CD14-positive monocyte (primary cell): ENCODE measurements at regions not wholly inside any gene's neighbourhood (a gene's known extent, or its start where the extent isn't known, plus 50 kb on each side); places are given as distances from the start of the nearest gene placed in this dataset.
"Not testable (repeated sequence)": the region's sequence is repeated elsewhere in the genome, so short reads cannot be mapped to it uniquely, and the experiment has no call there.

Source experiments
- DNase-seq, 3 donors: peaks; one replicate each; pipeline ENCODE4 v3.0.0-alpha.2; 2011 to 2022
- H2AFZ ChIP-seq: 2 replicates; pipeline ENCODE4 v1.6.0; 2012; ENCODE audit warnings: mild to moderate bottlenecking, low read depth, low read length, inconsistent platforms; ENCODE audit not compliant: insufficient read depth, poor library complexity, severe bottlenecking
- H3K27ac ChIP-seq, 2 donors: 1 replicate in 1 of 2; 2 replicates in 1 of 2; pipeline ENCODE4 v1.5.1; 2012 to 2013; ENCODE audit warnings: low read length in 2 of 2, control low read depth in 1 of 2, inconsistent platforms in 1 of 2, low read depth in 1 of 2, mild to moderate bottlenecking in 1 of 2
- H3K27me3 ChIP-seq, 2 donors: one replicate each; pipeline versions ENCODE4 v1.6.0 to v1.6.1; 2011 to 2013; ENCODE audit warnings: low read length in 2 of 2; ENCODE audit not compliant: control insufficient read depth in 2 of 2, insufficient read depth in 2 of 2
- H3K36me3 ChIP-seq, 2 donors: replicated peaks in 1 of 2; 1 replicate in 1 of 2; 2 replicates in 1 of 2; pipeline versions ENCODE4 v1.5.1 to v1.6.1; 2012 to 2013; ENCODE audit warnings: low read length in 2 of 2, control low read depth in 1 of 2, inconsistent platforms in 1 of 2, mild to moderate bottlenecking in 1 of 2; ENCODE audit not compliant: insufficient read depth in 2 of 2, control insufficient read depth in 1 of 2
- H3K4me1 ChIP-seq, 2 donors: 1 replicate in 1 of 2; 2 replicates in 1 of 2; pipeline versions ENCODE4 v1.5.1 to v1.6.1; 2012 to 2013; ENCODE audit warnings: low read length in 2 of 2, control low read depth in 1 of 2, inconsistent platforms in 1 of 2, mild to moderate bottlenecking in 1 of 2, moderate library complexity in 1 of 2; ENCODE audit not compliant: insufficient read depth in 2 of 2, control insufficient read depth in 1 of 2
- H3K4me2 ChIP-seq: replicated peaks from 2 replicates; pipeline ENCODE3; 2012; ENCODE audit warnings: low read length, moderate library complexity, mild to moderate bottlenecking; ENCODE audit not compliant: poor library complexity, severe bottlenecking; ENCODE audit errors: extremely low read depth
- H3K4me3 ChIP-seq, 3 experiments: fragments of 200-600 bp in 1 of 3; sonication (generic) in 1 of 3; replicated peaks in 1 of 3; 1 replicate in 2 of 3; 2 replicates in 1 of 3; pipeline ENCODE4 v1.5.1; 2011 to 2013; ENCODE audit warnings: low read length in 3 of 3, mild to moderate bottlenecking in 3 of 3, control low read depth in 2 of 3, low read depth in 2 of 3, inconsistent platforms in 1 of 3, moderate library complexity in 1 of 3
- H3K79me2 ChIP-seq: 2 replicates; pipeline ENCODE4 v1.6.0; 2012; ENCODE audit warnings: mild to moderate bottlenecking, control low read depth, inconsistent platforms, low read length, moderate library complexity; ENCODE audit not compliant: insufficient read depth
- H3K9ac ChIP-seq: 2 replicates; pipeline ENCODE4 v1.6.0; 2017; ENCODE audit warnings: low read length, mild to moderate bottlenecking; ENCODE audit not compliant: insufficient read depth, poor library complexity, severe bottlenecking
- H3K9me3 ChIP-seq, 2 donors: replicated peaks in 1 of 2; 1 replicate in 1 of 2; 2 replicates in 1 of 2; pipeline versions ENCODE4 v1.5.1 to v1.6.1; 2012 to 2013; ENCODE audit warnings: low read length in 2 of 2, control low read depth in 1 of 2; ENCODE audit not compliant: control insufficient read depth in 1 of 2, insufficient read depth in 1 of 2
- H4K20me1 ChIP-seq: 2 replicates; pipeline ENCODE4 v1.6.0; 2012; ENCODE audit warnings: mild to moderate bottlenecking, low read length, control low read depth, moderate library complexity; ENCODE audit not compliant: insufficient read depth
- H3K27ac Mint-ChIP-seq, 7 donors: one replicate each; pipeline ENCODE4 v1.8.0; 2020; ENCODE audit warnings: mild to moderate bottlenecking in 7 of 7, mixed read lengths in 7 of 7, moderate library complexity in 6 of 7, inconsistent platforms in 2 of 7
- H3K27me3 Mint-ChIP-seq, 3 donors: one replicate each; pipeline ENCODE4 v1.8.0; 2021 to 2022; ENCODE audit warnings: low read depth in 3 of 3, mild to moderate bottlenecking in 3 of 3, mixed read lengths in 3 of 3, moderate library complexity in 3 of 3, inconsistent platforms in 1 of 3
- H3K36me3 Mint-ChIP-seq, 2 donors: one replicate each; pipeline ENCODE4 v1.8.0; 2020; ENCODE audit warnings: mixed read lengths in 2 of 2, inconsistent platforms in 1 of 2, mild to moderate bottlenecking in 1 of 2
- H3K4me1 Mint-ChIP-seq: one replicate; pipeline ENCODE4 v1.8.0; 2020; ENCODE audit warnings: mild to moderate bottlenecking, mixed read lengths
- H3K4me3 Mint-ChIP-seq, 2 donors: one replicate each; pipeline ENCODE4 v1.8.0; 2020; ENCODE audit warnings: mild to moderate bottlenecking in 2 of 2, mixed read lengths in 2 of 2, moderate library complexity in 1 of 2
- H3K9me3 Mint-ChIP-seq, 7 donors: one replicate each; pipeline ENCODE4 v1.8.0; 2020 to 2022; ENCODE audit warnings: mixed read lengths in 7 of 7, mild to moderate bottlenecking in 6 of 7, moderate library complexity in 6 of 7, inconsistent platforms in 2 of 7
- CTCF ChIP-seq: fragments of 200-600 bp; IDR thresholded peaks from one replicate; pipeline ENCODE4 v1.8.0; 2022; ENCODE audit warnings: antibody characterized with exemption, mild to moderate bottlenecking
- WGBS: methylation state at CpG from one replicate; pipeline ENCODE4 v1.1.5; 2013; ENCODE audit warnings: missing lambda C conversion rate; ENCODE audit not compliant: insufficient coverage; 5-methylcytosine and 5-hydroxymethylcytosine counted together
- intact Hi-C, 2 donors: fragments of 100-400 bp; cut with micrococcal nuclease; formaldehyde crosslinking; loops; one replicate each; pipeline versions ENCODE4 v1.15.0 to v1.15.1; 2023

DNA sequence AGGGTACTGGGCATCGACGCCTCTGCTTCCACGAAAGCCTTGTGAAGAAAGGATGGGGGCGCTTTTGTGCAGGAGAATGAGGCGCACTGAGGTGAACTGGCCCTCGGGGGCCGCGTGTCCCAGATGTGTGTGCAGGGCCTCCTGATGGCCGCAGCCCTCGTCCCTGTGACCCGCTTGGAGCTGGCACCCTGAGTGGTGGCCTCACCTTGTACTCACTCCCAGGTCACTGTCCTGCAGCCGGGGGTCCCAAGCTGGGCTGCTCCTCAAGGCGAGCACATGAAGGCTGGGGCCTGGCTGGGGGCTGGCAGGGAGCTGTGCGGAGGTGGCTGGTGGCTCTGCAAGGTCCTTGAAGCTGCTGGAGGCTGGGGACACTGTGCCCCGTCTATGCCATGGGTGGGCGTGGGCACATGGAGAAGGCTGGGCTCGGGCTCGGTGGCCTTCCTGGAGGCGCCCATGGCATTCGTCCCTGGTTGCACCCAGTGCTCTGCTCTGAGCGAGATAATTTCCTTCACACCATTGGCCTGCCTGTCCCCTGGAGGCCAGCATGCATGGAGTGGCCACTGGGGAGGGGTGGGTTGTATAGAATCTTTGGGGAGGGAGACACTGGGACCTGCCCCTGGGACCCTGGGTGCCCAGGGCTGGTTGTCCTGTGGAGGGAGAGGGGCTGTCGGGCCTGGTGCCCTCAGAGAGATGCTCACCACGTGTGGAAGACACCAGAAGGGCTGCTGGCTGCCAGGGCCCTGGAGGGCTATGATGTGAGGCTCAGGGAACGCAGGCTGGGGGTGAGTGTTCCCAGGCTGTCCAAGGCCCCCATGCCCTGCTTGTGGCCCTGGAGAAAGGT lies 79.3 kb downstream of the TMEM121 start:
- WGBS: 89% methylated on average over 22 of the region's 24 CpGs
- H3K27ac ChIP-seq: no peak overlapping the region
- TF ChIP-seq CTCF: no peak
- no peak overlapping the region for H3K4me3 ChIP-seq
- no peak overlapping the region for H3K4me2 ChIP-seq
- H3K79me2 ChIP-seq: no peaks in the 10 kb centered on the region
- H3K4me3 Mint-ChIP-seq: no peak overlapping the region
- intact Hi-C loops: loop anchor here in 1 of 2 donors (5.0 kb wide), 1 partner anchor 47 kb away; no protein-coding TSS in a partner anchor
- H3K36me3 Mint-ChIP-seq: no peaks in the 10 kb centered on the region
- H2AFZ ChIP-seq: no peak overlapping the region
- H3K36me3 ChIP-seq: no peaks in the 10 kb centered on the region
- H3K9me3 ChIP-seq: no peaks in the 10 kb centered on the region
- no peak overlapping the region for H3K9ac ChIP-seq
- H3K27me3 ChIP-seq: no peaks in the 10 kb centered on the region
- DNase-seq: peak in 1 of 3 donors; percentile 12
- peaks cover 0 to 3% (median 0%) of the 10 kb centered on the region in 3 donors for H3K27me3 Mint-ChIP-seq
- no peak overlapping the region for H3K27ac Mint-ChIP-seq
- no peaks in the 10 kb centered on the region for H3K4me1 ChIP-seq
- peaks cover 5% of the 10 kb centered on the region for H3K4me1 Mint-ChIP-seq
- H4K20me1 ChIP-seq: no peaks in the 10 kb centered on the region
- H3K9me3 Mint-ChIP-seq: no peaks in the 10 kb centered on the region

- not testable (repeated sequence) for H4K20me1 ChIP-seq, H3K4me1 ChIP-seq, H3K9me3 Mint-ChIP-seq, H3K4me3 Mint-ChIP-seq, H3K4me1 Mint-ChIP-seq, H3K79me2 ChIP-seq, H3K27ac ChIP-seq, H3K9ac ChIP-seq, H3K27me3 Mint-ChIP-seq, H3K9me3 ChIP-seq, DNase-seq, H3K4me2 ChIP-seq, H3K27ac Mint-ChIP-seq, H3K4me3 ChIP-seq, H3K36me3 ChIP-seq, H3K36me3 Mint-ChIP-seq, H3K27me3 ChIP-seq, H2AFZ ChIP-seq
- WGBS: 70% methylated on average over 2 of the region's 15 CpGs
- intact Hi-C loops: loop anchor here in 1 of 2 donors (5.0 kb wide), 1 partner anchor 46 kb away; no protein-coding TSS in a partner anchor
These were observed 80.1 kb downstream of the TMEM121 start for GRCh38 chr14:105606305-105606975.

DNA sequence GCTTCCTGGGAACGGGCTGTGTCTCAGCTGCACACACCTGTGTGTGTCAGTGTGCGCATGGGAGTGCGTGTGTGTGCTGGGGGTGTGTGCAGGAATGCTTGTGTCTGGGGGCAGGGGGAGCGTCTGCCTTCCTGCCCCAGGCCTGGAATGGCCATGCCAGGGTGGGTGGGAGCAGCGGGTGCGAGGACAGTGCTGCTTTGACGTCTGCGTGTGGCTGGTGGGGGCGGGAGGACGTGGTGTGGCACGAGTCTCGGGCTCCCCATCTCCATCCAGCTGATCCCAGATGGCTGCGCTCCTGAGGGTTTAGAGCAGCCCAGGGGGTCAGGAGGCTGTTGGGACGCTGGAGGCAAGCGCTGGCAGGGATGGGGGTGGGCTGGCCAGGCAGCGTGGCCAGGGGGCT lies 80.6 kb downstream of the TMEM121 start:
- not testable (repeated sequence) for H3K4me1 Mint-ChIP-seq, H3K4me3 Mint-ChIP-seq, H3K27ac ChIP-seq, H3K9me3 ChIP-seq, H3K36me3 Mint-ChIP-seq, H3K4me1 ChIP-seq, H3K9ac ChIP-seq, H3K36me3 ChIP-seq, H3K4me2 ChIP-seq, H2AFZ ChIP-seq, H3K9me3 Mint-ChIP-seq, DNase-seq, H3K27me3 ChIP-seq, H3K4me3 ChIP-seq, H3K79me2 ChIP-seq, H3K27ac Mint-ChIP-seq, H4K20me1 ChIP-seq, H3K27me3 Mint-ChIP-seq
- intact Hi-C loops: loop anchor here in 1 of 2 donors (5.0 kb wide), 1 partner anchor 45 kb away; no protein-coding TSS in a partner anchor
- 80% methylated on average over 1 of the region's 16 CpGs for WGBS
